NCI-H2107 treated with DMSO at 0.1 percent for 48 hours (cell line): ENCODE measurements at regions not wholly inside any gene's neighbourhood (a gene's known extent, or its start where the extent isn't known, plus 50 kb on each side); places are given as distances from the start of the nearest gene placed in this dataset.

ENCODE experiments used
- DNase-seq: peaks from one replicate; lab custom pipeline; 2025; ENCODE audit not compliant: unreplicated experiment; lab: John Stamatoyannopoulos, UW

DNA sequence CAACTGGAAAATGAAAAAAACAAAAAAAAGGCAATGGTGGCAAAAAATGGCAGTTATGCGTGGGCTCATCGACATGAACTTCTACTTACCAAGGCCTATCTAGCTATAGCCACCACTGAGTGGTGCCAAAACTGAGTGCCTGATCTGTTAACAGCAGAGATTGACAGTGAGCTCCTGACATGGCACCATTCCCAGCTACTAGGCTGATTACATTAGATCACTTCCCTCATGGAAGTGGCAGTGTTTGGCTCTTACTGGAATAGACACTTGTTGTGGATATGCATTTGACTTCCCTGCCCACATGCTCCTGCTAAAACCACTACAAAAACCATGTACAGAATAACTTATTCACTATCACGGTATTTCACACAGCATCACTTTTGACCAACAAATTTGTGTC lies 216.1 kb upstream of the SGK1 start:
- DNase-seq: no peak

DNA sequence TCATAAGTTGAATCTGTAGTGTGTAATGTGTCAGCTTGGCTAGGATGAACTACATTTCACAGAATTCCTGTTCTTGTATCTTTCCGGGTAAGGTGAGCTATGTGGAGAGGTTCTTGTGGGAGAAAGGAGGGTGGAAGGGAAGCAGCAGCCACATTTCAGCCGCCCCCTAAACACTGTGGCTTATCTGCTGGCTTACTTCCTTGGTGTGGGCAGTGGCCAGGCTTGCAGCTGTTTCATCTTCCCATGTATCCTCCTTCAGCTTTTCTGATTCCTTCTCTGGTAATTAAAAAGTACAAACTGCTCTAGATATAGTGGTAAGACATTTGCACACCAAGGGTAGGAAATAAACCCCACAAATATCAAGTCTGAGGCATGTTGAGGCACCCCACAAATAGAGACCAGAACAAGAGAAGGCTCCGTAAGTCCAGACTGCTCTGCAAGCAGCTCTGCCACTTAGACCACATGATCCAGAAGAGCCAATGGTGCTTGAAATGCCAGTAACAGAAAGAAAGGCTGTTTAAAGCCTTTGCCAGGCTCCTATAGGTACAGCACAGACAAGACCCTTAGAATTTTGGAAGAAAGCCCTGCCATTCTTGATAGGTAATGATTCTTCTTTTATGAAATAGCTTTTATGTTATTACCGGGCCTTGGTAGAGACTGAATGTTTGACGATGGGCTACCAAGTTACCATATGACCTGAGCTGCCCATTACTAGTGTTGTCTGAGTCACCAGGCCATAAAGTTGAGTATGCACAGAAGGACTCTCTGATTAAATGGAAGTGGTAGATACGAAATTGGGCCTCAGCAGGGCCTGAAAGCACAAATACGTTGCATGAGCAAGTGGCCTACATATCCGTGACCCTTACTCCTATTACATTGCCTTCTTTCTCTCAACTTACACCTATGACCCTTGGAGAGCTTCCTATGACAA lies 215.0 kb upstream of the SGK1 start:
- DNase-seq: no peak

DNA sequence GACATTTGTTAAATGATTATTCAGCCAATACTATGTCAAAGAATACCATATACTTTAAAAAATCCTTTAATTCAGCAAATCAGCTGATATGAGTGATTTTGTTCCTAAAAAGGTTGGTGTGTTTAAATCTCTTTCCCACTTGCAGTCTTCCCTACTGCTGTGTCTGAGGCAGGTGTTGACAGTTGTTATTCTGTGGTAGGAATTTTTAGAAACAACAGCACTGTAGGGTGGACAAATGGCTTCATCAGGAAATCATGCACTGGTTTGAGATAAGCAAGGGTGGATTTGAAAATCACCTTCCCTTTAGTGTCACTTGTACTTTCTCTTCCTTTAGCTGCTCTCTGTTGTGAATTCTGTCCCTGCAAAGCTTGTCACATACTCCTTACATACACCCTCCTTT lies 213.7 kb upstream of the SGK1 start:
- DNase-seq: no peak

- no peak for DNase-seq
Observed at GRCh38 chr6:134531188-134531551, 213.3 kb upstream of the SGK1 start.

GRCh38 chr6:134529921-134530320 lies 212.0 kb upstream of the SGK1 start:
- DNase-seq: no peak

- DNase-seq: no peak
Observed at GRCh38 chr6:134529305-134529704, 211.4 kb upstream of the SGK1 start.

DNA sequence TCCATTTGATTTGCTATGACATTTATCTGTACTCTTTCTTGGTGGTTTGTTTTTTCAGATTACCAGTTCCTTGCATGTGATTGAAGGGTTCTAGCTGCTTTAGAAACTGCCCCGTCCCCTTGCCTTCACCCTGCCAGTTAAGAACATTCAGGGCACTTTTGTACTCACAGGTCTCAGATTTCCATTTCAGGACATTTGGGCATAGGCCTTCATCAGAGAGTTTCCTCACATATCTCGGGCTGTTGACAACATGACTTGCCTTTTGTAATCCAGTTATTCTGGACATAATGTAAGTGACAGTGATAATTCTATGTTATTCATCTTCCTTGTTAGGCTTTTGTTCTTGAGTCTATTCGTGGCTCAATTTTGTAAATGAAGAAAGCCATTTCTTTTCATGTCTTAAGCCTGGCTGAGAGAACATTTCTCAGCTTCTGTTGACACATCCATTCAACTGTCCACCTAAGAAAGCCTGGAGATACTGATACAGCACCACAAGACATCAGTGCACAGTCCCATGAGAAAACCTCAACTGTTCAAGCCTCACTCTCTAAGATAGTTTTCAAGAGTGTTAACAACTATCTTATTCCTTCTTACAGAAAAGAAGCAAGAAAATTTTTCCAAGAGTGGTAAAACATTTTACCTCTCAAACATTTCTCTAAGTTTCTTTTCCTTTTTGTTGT lies 209.3 kb upstream of the SGK1 start:
- no peak for DNase-seq

DNA sequence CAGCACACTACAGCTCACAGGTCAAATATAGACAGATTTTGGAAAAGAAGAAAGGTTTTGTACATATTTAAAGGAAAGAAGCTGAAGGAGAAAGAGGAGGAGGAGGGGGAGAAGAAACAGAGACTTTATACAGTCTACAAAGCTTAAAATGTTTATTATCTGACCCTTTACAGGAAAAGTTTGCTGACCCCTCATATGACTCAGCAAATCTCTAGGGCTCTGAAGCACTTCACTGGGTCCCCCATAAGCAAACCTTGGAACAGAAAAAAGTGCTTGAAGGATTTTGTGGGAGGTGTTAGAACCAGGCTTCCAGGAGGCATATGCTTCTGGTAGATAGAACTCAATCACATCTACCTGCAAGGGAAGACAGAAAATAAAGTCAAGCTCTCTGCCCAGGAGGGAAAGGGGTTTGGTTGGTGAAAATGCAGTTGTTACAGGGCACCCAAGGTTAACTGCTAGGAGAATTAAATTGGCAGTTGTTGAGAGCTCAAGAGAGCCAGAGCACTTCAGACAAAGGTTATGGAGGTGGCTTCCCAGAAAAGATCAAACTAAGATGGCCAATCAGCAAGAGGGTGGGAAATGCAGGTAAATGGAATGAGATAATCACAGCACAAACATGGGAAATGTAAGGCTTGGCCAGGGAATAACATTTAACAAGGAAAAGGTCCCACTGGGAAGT lies 207.4 kb upstream of the SGK1 start:
- DNase-seq: no peak

DNA sequence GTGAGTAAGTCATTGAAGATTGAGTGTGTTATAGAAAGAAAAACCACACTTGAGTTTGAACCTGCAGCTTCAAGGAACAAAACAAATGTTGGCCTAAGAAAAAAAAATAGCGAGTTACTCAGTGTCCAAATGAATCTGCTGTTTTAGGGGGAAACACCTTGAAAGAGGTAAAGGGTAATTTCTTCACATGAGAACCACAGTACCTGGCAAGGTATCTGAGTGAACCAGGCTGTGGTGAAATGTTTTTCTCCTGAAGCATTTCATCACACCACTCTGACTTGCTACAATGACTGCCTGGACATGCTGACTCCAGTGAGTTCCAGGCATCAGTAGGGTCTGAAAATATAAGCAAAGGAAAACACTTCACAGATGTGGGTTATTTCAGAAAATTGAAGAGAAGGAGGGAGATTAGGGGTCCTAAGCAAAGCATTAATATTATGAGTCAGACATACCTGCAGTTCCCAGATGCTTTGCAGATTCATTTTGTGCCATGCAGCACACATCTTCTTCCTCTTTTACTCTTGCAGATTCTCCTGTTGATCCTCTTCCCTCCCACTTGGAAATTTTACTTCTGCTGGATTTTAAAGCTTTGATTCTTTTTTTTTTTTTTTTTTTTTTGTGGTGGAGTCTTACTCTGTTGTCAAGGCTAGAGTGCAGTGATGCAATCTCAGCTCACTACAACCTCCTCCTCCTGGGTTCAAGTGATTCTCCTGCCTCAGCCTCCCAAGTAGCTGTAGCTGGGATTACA lies 206.2 kb upstream of the SGK1 start:
- DNase-seq: no peak

- no peak for DNase-seq
Observed at GRCh38 chr6:134523051-134523450, 205.1 kb upstream of the SGK1 start.

GRCh38 chr6:134521116-134521501 lies 203.2 kb upstream of the SGK1 start:
- peak; percentile 27 for DNase-seq

- no peak for DNase-seq
Observed at GRCh38 chr6:134520181-134521115, 202.5 kb upstream of the SGK1 start.

GRCh38 chr6:134519465-134519864 lies 201.6 kb upstream of the SGK1 start:
- no peak for DNase-seq

DNA sequence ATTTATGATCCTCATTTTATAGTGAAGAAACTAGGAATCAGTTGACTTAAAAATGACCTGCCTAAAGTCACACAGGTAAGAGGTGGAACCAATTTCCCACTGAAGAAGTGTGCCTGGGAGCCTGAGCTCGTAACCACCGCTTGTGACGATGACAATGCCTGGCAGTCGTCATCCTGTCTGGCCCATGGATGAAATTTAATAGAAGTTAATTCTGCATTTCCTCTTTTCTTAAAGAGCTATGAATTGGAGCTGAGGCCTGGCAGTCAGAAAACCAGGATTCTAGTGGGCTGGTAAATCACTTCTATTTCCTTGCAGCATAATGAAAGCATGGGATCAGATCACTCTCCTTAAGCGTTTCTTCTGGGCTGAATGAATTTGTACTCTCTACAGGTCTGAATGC lies 200.0 kb upstream of the SGK1 start:
- DNase-seq: no peak

- DNase-seq: peak; percentile 62
Observed at GRCh38 chr6:134517145-134517658, 199.3 kb upstream of the SGK1 start.

GRCh38 chr6:134516582-134516981 lies 198.7 kb upstream of the SGK1 start:
- no peak for DNase-seq

GRCh38 chr6:134515986-134516385 lies 198.1 kb upstream of the SGK1 start:
- DNase-seq: no peak

DNA sequence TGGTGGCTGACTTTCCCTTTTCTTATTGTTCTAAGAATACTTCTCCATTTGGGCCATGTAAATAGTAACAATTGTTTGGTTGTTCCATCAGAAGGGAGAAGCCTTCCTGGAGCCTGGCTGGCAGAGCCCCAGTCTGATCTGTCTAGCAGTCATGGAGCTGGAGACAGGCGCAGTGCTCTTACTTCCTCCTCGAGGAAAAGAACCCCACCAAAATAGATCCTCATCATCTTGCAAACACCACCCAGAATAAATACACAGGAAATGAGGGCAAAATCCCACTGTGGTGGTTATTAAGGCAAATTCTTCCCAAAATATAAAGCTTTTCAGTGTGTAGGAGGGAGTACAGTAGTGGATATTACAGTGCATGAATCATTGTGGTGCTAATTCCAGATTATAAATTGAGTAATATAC lies 195.1 kb upstream of the SGK1 start:
- no peak for DNase-seq

- no peak for DNase-seq
Observed at GRCh38 chr6:134511984-134512683, 194.2 kb upstream of the SGK1 start.
